KMS-11 (cell line): ENCODE measurements at regions not wholly inside any gene's neighbourhood (a gene's known extent, or its start where the extent isn't known, plus 50 kb on each side); places are given as distances from the start of the nearest gene placed in this dataset.

Experiments
- H2AFZ ChIP-seq: fragments of 200-600 bp; sonication (generic); 2 replicates; pipeline ENCODE4 v1.6.1; 2016; ENCODE audit warnings: antibody characterized with exemption, mixed run types, low read depth
- H3K27ac ChIP-seq: fragments of 200-600 bp; sonication (generic); 2 replicates; pipeline ENCODE4 v1.6.1; 2016; ENCODE audit warnings: mild to moderate bottlenecking, mixed run types
- H3K27me3 ChIP-seq: fragments of 200-600 bp; sonication (generic); 2 replicates; pipeline ENCODE4 v1.6.1; 2017; ENCODE audit warnings: mild to moderate bottlenecking, low read depth, mixed run types, moderate library complexity; ENCODE audit not compliant: insufficient read depth
- H3K36me3 ChIP-seq: fragments of 200-600 bp; sonication (generic); 2 replicates; pipeline ENCODE4 v1.6.1; 2017; ENCODE audit warnings: mild to moderate bottlenecking, mixed run types; ENCODE audit not compliant: insufficient read depth
- H3K4me1 ChIP-seq: fragments of 200-600 bp; sonication (generic); 2 replicates; pipeline ENCODE4 v1.6.1; 2016; ENCODE audit warnings: mild to moderate bottlenecking, low read depth, mixed run types; ENCODE audit not compliant: poor library complexity, severe bottlenecking
- H3K4me2 ChIP-seq: fragments of 200-600 bp; sonication (generic); 2 replicates; pipeline ENCODE4 v1.7.0; 2016; ENCODE audit warnings: mild to moderate bottlenecking, mixed run types
- H3K4me3 ChIP-seq: fragments of 200-600 bp; sonication (generic); IDR thresholded peaks from 2 replicates; pipeline ENCODE4 v1.6.1; 2017; ENCODE audit warnings: low read depth, low read length, mixed read lengths; ENCODE audit not compliant: insufficient read depth
- H3K79me2 ChIP-seq: fragments of 200-600 bp; sonication (generic); 2 replicates; pipeline ENCODE4 v1.6.1; 2016; ENCODE audit warnings: low read depth, mixed run types; ENCODE audit not compliant: insufficient read depth
- H3K9ac ChIP-seq: fragments of 200-600 bp; sonication (generic); 2 replicates; pipeline ENCODE4 v1.6.1; 2016; ENCODE audit warnings: mild to moderate bottlenecking, mixed run types
- H4K20me1 ChIP-seq: fragments of 200-600 bp; sonication (generic); 2 replicates; pipeline ENCODE4 v1.6.1; 2016; ENCODE audit warnings: mild to moderate bottlenecking, mixed run types; ENCODE audit not compliant: insufficient read depth
- CTCF ChIP-seq: fragments of 200-600 bp; sonication (generic); conservative IDR thresholded peaks from 2 replicates; pipeline ENCODE4 v1.6.1; 2017; ENCODE audit warnings: low read depth, mild to moderate bottlenecking, antibody characterized with exemption, low read length, moderate library complexity, mixed read lengths

GRCh38 chr6:142682985-142683384 is 262.0 kb downstream of the HIVEP2 start:
- Histone ChIP-seq H3K4me1 (no peaks in the 10 kb centered on the region), H3K9ac (no peak overlapping the region), H4K20me1 (no peaks in the 10 kb centered on the region), H3K79me2 (no peaks in the 10 kb centered on the region), H3K36me3 (no peaks in the 10 kb centered on the region), H3K27ac (no peak overlapping the region), H3K4me2 (no peak overlapping the region), H2AFZ (no peak overlapping the region), H3K4me3 (no peak overlapping the region), H3K27me3 (no peaks in the 10 kb centered on the region)
- no peak for TF ChIP-seq CTCF

GRCh38 chr6:142683714-142684141 is 261.2 kb downstream of the HIVEP2 start:
- Histone ChIP-seq H3K79me2 (no peaks in the 10 kb centered on the region), H2AFZ (no peak overlapping the region), H3K36me3 (no peaks in the 10 kb centered on the region), H3K4me1 (no peaks in the 10 kb centered on the region), H3K4me2 (no peak overlapping the region), H3K27ac (no peak overlapping the region), H3K4me3 (no peak overlapping the region), H3K27me3 (no peaks in the 10 kb centered on the region), H4K20me1 (no peaks in the 10 kb centered on the region), H3K9ac (no peak overlapping the region)
- TF ChIP-seq CTCF = no peak

- Histone ChIP-seq H3K27ac (no peak overlapping the region), H3K9ac (no peak overlapping the region), H3K36me3 (no peaks in the 10 kb centered on the region), H3K79me2 (no peaks in the 10 kb centered on the region), H3K4me3 (no peak overlapping the region), H4K20me1 (no peaks in the 10 kb centered on the region), H2AFZ (no peak overlapping the region), H3K4me1 (no peaks in the 10 kb centered on the region), H3K4me2 (no peak overlapping the region), H3K27me3 (no peaks in the 10 kb centered on the region)
- TF ChIP-seq CTCF = no peak
Observed at GRCh38 chr6:142684371-142684770, 260.6 kb downstream of the HIVEP2 start.

GRCh38 chr6:142685852-142686506 is 259.0 kb downstream of the HIVEP2 start:
- no peak for TF ChIP-seq CTCF
- no peak overlapping the region for H3K4me3 ChIP-seq
- no peak overlapping the region for H3K9ac ChIP-seq
- no peaks in the 10 kb centered on the region for H3K27me3 ChIP-seq
- no peak overlapping the region for H2AFZ ChIP-seq
- H3K36me3 ChIP-seq = no peaks in the 10 kb centered on the region
- H3K79me2 ChIP-seq = no peaks in the 10 kb centered on the region
- H3K27ac ChIP-seq = no peak overlapping the region
- no peaks in the 10 kb centered on the region for H3K4me1 ChIP-seq
- H4K20me1 ChIP-seq = no peaks in the 10 kb centered on the region
- H3K4me2 ChIP-seq = no peak overlapping the region
